Smooth muscle cell (in vitro differentiated cells): ENCODE measurements at regions not wholly inside any gene's neighbourhood (a gene's known extent, or its start where the extent isn't known, plus 50 kb on each side); places are given as distances from the start of the nearest gene placed in this dataset.

Source experiments
- DNase-seq: peaks from one replicate; lab custom pipeline; 2025; ENCODE audit not compliant: unreplicated experiment; lab: John Stamatoyannopoulos, UW
- H2AFZ ChIP-seq: fragments of 200-600 bp; sonication (generic); 2 replicates; pipeline ENCODE4 v1.6.0; 2016; ENCODE audit warnings: antibody characterized with exemption, low read depth, mild to moderate bottlenecking
- H3F3A ChIP-seq: fragments of 200-600 bp; sonication (generic); 2 replicates; pipeline ENCODE4 v1.6.0; 2017; ENCODE audit warnings: antibody characterized with exemption, low read depth
- H3K27ac ChIP-seq: fragments of 200-600 bp; sonication (generic); 2 replicates; pipeline ENCODE4 v1.5.1; 2016; ENCODE audit warnings: low read depth, mild to moderate bottlenecking
- H3K27me3 ChIP-seq: fragments of 200-600 bp; sonication (generic); 2 replicates; pipeline ENCODE4 v1.6.1; 2016; ENCODE audit warnings: low read depth, mild to moderate bottlenecking
- H3K36me3 ChIP-seq: fragments of 200-600 bp; sonication (generic); 2 replicates; pipeline ENCODE4 v1.5.1; 2016; ENCODE audit warnings: low read depth
- H3K4me1 ChIP-seq: fragments of 200-600 bp; sonication (generic); 2 replicates; pipeline ENCODE4 v1.5.1; 2016; ENCODE audit warnings: low read depth
- H3K4me2 ChIP-seq: fragments of 200-600 bp; sonication (generic); 2 replicates; pipeline ENCODE4 v1.6.0; 2016; ENCODE audit warnings: mild to moderate bottlenecking
- H3K4me3 ChIP-seq: fragments of 200-600 bp; sonication (generic); 2 replicates; pipeline ENCODE4 v1.5.1; 2016; ENCODE audit warnings: mild to moderate bottlenecking
- H3K79me2 ChIP-seq: fragments of 200-600 bp; sonication (generic); 2 replicates; pipeline ENCODE4 v1.6.0; 2016; ENCODE audit warnings: low read depth, mild to moderate bottlenecking
- H3K9ac ChIP-seq: fragments of 200-600 bp; sonication (generic); 2 replicates; pipeline ENCODE4 v1.6.0; 2016; ENCODE audit warnings: low read depth
- H3K9me3 ChIP-seq: fragments of 200-600 bp; sonication (generic); replicated peaks from 2 replicates; pipeline ENCODE4 v1.5.1; 2016; ENCODE audit warnings: low read depth
- H4K20me1 ChIP-seq: fragments of 200-600 bp; sonication (generic); 2 replicates; pipeline ENCODE4 v1.6.0; 2016; ENCODE audit warnings: low read depth
- WGBS: methylation state at CpG from one replicate; pipeline ENCODE4 v1.1.7; 2016; ENCODE audit warnings: low lambda C conversion rate; 5-methylcytosine and 5-hydroxymethylcytosine counted together
- TF ChIP-seq, protein P1 (sequence below): fragments of 200-600 bp; sonication (generic); IDR thresholded peaks from 2 replicates; pipeline ENCODE4 v1.5.1; 2017; ENCODE audit warnings: borderline replicate concordance, mild to moderate bottlenecking, antibody characterized with exemption; ENCODE audit not compliant: insufficient read depth, poor library complexity, severe bottlenecking

DNA sequence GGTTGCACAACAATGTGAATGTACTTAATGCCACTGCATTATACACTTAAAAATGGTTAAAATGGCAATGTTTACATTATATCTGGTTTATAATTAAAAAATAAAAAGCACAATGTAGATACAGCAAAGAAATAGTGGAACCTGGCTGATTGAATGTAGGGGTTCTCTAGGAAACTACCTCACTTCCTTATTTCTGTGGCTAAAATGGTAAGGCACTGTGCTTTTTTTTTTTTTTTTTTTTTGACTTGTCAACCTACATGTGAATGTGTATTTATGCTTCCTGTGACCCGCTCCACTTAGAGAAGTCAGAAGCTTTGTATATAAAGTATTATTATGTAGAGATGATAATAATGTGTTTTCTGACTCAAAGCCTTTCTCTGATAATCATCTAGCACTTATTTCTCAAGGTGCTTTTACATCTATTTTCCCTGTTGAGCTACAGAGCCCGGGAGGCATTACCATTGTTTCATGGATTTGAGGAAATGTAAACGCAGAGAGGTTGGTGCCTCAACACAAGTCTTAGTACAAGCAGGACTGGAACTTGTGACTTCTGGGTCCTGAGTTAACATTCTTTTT lies 55.0 kb downstream of the SOX4 start:
- Histone ChIP-seq H3K4me2 (no peak overlapping the region), H3K27me3 (no peaks in the 10 kb centered on the region), H3K4me1 (no peaks in the 10 kb centered on the region), H3K9me3 (no peaks in the 10 kb centered on the region), H3K36me3 (no peaks in the 10 kb centered on the region), H3F3A (no peaks in the 10 kb centered on the region), H3K79me2 (no peaks in the 10 kb centered on the region), H4K20me1 (no peaks in the 10 kb centered on the region), H2AFZ (no peak overlapping the region), H3K27ac (no peak overlapping the region), H3K4me3 (no peak overlapping the region), H3K9ac (no peak overlapping the region)
- 85% methylated on average over 3 of the region's 3 CpGs for WGBS
- TF ChIP-seq, protein P1, sequence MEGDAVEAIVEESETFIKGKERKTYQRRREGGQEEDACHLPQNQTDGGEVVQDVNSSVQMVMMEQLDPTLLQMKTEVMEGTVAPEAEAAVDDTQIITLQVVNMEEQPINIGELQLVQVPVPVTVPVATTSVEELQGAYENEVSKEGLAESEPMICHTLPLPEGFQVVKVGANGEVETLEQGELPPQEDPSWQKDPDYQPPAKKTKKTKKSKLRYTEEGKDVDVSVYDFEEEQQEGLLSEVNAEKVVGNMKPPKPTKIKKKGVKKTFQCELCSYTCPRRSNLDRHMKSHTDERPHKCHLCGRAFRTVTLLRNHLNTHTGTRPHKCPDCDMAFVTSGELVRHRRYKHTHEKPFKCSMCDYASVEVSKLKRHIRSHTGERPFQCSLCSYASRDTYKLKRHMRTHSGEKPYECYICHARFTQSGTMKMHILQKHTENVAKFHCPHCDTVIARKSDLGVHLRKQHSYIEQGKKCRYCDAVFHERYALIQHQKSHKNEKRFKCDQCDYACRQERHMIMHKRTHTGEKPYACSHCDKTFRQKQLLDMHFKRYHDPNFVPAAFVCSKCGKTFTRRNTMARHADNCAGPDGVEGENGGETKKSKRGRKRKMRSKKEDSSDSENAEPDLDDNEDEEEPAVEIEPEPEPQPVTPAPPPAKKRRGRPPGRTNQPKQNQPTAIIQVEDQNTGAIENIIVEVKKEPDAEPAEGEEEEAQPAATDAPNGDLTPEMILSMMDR = no peak
- DNase-seq = no peak

DNA sequence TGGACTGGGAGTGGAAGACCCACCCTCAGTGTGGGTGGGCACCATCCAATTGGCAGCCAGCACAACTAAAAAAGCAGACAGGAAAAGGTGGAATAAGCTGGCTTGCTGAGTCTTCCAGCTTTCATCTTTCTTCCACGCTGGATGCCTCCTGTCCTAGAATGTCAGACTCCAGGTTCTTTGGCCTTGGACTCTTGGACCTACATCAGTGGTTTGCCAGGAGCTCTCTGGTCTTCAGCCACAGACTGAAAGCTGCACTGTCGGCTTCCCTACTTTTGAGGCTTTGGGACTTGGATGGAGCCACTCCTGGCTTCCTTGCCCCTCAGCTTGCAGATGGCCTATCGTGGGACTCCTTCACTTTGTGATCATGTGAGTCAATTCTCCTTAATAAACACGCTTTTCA lies 59.8 kb downstream of the SOX4 start:
- Histone ChIP-seq H3K27me3 (no peaks in the 10 kb centered on the region), H3K27ac (no peak overlapping the region), H3K9me3 (no peaks in the 10 kb centered on the region), H3F3A (no peaks in the 10 kb centered on the region), H2AFZ (no peak overlapping the region), H3K4me2 (no peak overlapping the region), H3K4me3 (no peak overlapping the region), H3K9ac (no peak overlapping the region), H3K79me2 (no peaks in the 10 kb centered on the region), H3K4me1 (no peaks in the 10 kb centered on the region), H3K36me3 (no peaks in the 10 kb centered on the region), H4K20me1 (no peaks in the 10 kb centered on the region)
- TF ChIP-seq, protein P1 = no peak
- WGBS = 71% methylated on average over 4 of the region's 4 CpGs
- DNase-seq = no peak

DNA sequence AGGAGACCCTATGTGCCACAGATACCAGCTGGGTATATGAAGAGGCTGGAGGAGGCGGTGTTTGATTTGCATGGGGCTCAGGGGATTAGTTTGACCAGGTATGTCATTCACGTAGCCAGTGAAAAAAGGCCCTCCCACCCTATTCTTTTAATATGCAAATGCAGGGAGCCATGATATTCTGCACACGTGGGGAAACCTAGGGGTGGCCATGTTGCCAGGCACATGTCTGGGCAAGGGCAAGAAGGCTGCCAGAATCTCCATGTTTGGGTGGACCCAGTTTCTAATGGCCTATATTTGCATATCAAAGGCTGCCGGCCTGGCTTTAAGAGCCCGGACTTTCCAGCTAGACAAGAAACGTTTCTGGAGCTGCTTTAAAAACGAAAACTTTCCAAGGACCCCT lies 60.4 kb downstream of the SOX4 start:
- H3K79me2 ChIP-seq = no peaks in the 10 kb centered on the region
- H2AFZ ChIP-seq = no peak overlapping the region
- no peaks in the 10 kb centered on the region for H4K20me1 ChIP-seq
- H3F3A ChIP-seq = no peaks in the 10 kb centered on the region
- H3K4me3 ChIP-seq = no peak overlapping the region
- no peaks in the 10 kb centered on the region for H3K4me1 ChIP-seq
- TF ChIP-seq, protein P1 = no peak
- DNase-seq = no peak
- H3K27ac ChIP-seq = no peak overlapping the region
- no peaks in the 10 kb centered on the region for H3K36me3 ChIP-seq
- H3K9ac ChIP-seq = no peak overlapping the region
- no peaks in the 10 kb centered on the region for H3K9me3 ChIP-seq
- no peak overlapping the region for H3K4me2 ChIP-seq
- WGBS = 47% methylated on average over 7 of the region's 7 CpGs
- no peaks in the 10 kb centered on the region for H3K27me3 ChIP-seq

- no peak overlapping the region for H3K27ac ChIP-seq
- H3K4me2 ChIP-seq = no peak overlapping the region
- H3K9ac ChIP-seq = no peak overlapping the region
- no peaks in the 10 kb centered on the region for H3K9me3 ChIP-seq
- no peak for DNase-seq
- H3K79me2 ChIP-seq = no peaks in the 10 kb centered on the region
- no peaks in the 10 kb centered on the region for H3F3A ChIP-seq
- H3K36me3 ChIP-seq = no peaks in the 10 kb centered on the region
- H3K4me3 ChIP-seq = no peak overlapping the region
- H2AFZ ChIP-seq = no peak overlapping the region
- 92% methylated on average over 2 of the region's 2 CpGs for WGBS
- no peaks in the 10 kb centered on the region for H3K27me3 ChIP-seq
- no peaks in the 10 kb centered on the region for H4K20me1 ChIP-seq
- TF ChIP-seq, protein P1 = no peak
- no peaks in the 10 kb centered on the region for H3K4me1 ChIP-seq
These were observed 60.8 kb downstream of the SOX4 start for GRCh38 chr6:21654361-21654760.
